IPS-NIHi11 (cell line): ENCODE measurements at regions not wholly inside any gene's neighbourhood (a gene's known extent, or its start where the extent isn't known, plus 50 kb on each side); places are given as distances from the start of the nearest gene placed in this dataset.
A peak's percentile ranks its signal among the peaks of the same experiment; 100 is the strongest.
"Not testable (repeated sequence)": the region's sequence is repeated elsewhere in the genome, so short reads cannot be mapped to it uniquely, and the experiment has no call there.

Source experiments
- DNase-seq: peaks from one replicate; pipeline ENCODE4 v3.0.0; 2012; ENCODE audit warnings: mixed read lengths, low spot score

GRCh38 chr13:61358599-61358998, 57.0 kb downstream of the PCDH20 start:
- no peak for DNase-seq

GRCh38 chr13:61350341-61350740, 65.3 kb downstream of the PCDH20 start:
- no peak for DNase-seq

DNA sequence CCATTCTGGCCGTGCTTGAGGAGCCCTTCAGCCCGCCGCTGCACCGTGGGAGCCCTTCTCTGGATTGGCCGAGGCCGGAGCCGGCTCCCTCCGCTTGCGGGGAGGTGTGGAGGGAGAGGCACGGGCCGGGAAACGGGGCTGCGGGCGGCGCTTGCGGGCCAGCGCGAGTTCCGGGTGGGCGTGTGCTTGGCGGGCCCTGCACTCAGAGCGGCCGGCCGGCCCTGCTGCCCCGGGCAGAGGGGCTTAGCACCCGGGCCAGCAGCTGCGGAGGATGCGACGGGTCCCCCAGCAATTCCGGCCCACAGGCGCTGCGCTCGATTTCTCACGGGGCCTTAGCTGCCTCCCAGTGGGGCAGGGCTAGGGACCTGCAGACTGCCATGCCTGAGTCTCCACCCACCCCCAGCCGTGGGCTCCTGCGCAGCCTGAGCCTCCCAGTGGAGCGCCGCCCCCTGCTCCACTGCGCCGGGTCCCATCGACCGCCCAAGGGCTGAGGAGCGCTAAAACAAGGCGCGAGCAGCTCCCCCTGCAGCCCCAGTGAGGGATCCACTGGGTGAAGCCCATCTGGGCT, 76.5 kb downstream of the PCDH20 start:
- DNase-seq, result no peak

DNA sequence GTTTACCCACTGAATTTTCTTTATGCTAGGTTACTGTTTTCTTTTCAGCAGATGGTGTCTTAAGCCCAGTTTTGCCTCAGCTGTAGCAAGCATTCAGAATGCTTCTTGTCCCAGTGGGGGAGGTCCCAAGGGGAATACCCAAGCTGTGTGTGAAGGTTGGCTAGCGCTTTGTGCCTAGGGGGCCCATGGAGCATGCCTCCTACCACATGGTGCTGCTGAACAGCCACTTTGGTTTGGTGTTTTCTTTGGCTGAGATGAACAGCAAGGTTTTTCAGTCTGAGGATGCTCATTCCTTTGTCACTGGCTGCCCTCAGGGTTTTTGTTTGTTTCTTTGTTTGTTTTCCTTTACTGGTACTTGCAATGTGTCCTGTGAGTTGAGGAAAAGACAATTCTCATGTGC, 99.0 kb downstream of the PCDH20 start:
- peak; percentile 8 for DNase-seq

DNA sequence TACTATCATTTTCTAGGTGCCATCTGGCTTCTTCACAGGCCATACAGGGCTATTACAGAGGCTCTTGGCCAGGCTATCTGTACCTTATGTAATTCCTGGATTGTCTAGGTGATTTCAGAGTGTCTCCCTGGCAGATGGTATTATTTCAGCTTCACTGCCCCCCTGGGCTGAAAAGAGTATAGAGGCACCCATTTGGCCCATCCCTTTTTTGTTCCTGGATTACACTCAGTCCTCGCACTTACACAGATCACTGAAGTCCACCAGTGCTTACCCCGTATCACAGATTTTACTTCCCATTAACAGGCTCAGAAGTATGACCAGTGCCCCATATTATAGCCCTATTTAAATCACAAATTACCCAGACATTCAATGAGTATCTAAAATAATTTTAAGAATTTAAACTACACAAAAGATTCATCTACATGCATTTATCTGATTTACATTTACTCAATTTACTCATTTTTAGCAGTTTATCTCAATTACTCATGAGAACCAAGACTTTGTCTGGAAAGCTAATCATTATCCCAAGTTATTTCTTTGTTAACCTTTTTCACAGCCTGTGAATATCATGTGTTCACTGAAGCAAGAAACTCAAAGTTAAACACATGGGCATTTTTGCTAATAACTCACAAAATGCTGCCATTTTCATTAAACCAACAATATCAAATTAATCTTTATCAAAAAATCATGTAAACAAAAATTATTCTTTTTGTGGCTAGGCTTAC, 121.0 kb downstream of the PCDH20 start:
- no peak for DNase-seq

DNA sequence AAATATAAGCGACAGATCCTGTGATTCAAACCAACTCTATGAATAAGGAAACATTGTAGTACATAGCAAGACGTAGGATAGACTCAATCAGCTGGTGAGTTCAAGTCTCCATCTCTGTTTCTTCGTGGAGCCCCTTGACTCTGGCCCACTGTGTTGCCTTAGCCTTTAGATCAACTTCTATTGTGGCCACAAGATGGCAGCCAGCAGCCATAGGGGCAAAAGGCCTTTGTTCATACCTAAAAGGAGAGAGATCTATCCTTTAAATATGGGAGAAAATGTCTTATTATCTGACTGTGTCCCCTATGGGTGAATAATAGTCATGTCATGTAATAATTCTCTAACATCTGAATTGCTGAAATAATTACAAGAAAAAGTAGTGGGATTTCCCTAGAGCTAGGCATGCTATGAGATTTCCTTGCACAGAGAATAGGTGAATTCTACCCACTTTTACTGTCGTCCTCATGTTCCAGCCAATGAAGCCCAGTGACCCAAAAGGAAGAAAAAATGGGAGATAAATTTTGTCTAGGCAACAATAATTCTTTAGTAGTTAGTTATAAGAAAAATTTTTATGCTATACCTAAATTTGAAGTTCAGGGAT, 129.4 kb downstream of the PCDH20 start:
- DNase-seq, result peak; percentile 35

- no peak for DNase-seq
Observed at GRCh38 chr13:61277586-61278276, 137.9 kb downstream of the PCDH20 start.

GRCh38 chr13:61277088-61277487, 138.6 kb downstream of the PCDH20 start:
- DNase-seq, result no peak

DNA sequence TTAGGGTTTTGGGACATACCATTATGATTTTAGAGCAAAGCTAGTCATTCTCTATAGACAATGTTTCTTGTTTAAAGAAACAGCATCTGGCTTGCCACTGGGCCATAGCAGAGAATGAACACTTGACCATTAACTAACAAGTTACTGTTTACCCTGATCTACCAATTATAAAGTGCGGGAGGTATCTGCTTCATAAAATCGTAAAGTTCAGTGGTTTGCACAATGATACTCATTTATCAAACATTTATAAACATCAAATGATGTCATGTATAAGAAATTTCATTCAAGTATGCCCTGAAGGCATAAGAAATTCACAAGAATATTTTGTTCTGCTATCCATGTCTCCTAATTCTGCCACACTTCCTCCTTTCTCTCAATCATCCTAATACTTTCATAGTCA, 139.2 kb downstream of the PCDH20 start:
- no peak for DNase-seq

DNA sequence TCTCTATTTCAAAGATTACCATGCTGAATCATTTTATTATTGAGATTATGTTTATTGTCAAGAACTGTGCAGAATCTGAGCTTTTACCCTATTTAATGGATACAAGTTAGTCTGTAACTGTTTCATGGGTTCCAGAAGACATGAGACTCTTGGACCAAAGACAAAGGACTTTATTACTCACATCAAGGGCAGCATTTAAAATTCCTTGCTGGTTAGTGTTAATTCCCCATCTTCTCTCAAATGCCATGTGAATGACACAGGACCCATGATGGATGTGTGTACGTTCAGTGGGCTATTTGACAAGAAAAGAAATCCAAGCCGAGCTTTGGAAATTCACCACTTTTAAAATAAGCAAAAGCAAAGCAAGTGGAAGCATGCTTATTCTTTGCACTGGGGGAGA, 139.9 kb downstream of the PCDH20 start:
- no peak for DNase-seq

- no peak for DNase-seq
Observed at GRCh38 chr13:61275251-61275650, 140.4 kb downstream of the PCDH20 start.

- DNase-seq, result not testable (repeated sequence)
Observed at GRCh38 chr13:61266896-61267295, 148.8 kb downstream of the PCDH20 start.

GRCh38 chr13:61261746-61262472, 153.7 kb downstream of the PCDH20 start:
- no peak for DNase-seq

GRCh38 chr13:61258185-61258584, 157.5 kb downstream of the PCDH20 start:
- no peak for DNase-seq

DNA sequence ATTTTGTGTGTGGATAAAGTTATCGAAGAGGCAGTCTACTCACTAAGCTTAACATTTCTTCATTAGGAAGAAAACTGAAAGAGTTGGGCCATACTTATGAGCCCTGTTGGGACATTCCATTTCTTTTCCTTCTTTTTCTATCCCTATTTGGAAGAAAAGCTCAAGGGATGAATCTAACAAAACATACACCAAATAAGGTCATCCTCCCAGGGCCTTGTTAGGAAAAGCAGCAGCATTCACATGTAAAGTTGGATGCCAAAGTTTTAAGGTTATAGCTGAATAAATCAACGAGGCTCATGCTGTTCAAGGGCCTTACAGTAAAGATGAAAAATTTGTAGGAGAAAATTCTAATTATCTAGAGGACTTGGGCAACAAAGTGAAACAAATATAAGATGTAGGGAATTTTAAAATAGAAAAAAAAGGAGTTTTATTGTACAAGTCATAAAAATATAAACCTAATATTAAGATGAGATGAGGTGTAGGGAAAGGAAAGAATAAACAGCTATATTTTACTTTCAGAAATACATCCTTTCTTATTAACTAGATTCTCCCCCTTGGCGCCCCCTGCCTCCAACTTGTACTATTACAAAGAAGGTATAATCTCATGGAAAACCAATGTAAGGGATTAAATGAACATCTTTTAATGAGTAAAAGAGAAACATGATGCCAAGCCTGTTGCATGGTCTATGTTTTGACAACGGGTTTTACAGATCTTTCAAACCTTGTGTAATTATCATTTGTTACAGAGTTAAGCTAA, 160.4 kb downstream of the PCDH20 start:
- DNase-seq, result peak; percentile 38

- no peak for DNase-seq
Observed at GRCh38 chr13:61253105-61253877, 162.4 kb downstream of the PCDH20 start.

- DNase-seq, result no peak
Observed at GRCh38 chr13:61252213-61252612, 163.4 kb downstream of the PCDH20 start.

DNA sequence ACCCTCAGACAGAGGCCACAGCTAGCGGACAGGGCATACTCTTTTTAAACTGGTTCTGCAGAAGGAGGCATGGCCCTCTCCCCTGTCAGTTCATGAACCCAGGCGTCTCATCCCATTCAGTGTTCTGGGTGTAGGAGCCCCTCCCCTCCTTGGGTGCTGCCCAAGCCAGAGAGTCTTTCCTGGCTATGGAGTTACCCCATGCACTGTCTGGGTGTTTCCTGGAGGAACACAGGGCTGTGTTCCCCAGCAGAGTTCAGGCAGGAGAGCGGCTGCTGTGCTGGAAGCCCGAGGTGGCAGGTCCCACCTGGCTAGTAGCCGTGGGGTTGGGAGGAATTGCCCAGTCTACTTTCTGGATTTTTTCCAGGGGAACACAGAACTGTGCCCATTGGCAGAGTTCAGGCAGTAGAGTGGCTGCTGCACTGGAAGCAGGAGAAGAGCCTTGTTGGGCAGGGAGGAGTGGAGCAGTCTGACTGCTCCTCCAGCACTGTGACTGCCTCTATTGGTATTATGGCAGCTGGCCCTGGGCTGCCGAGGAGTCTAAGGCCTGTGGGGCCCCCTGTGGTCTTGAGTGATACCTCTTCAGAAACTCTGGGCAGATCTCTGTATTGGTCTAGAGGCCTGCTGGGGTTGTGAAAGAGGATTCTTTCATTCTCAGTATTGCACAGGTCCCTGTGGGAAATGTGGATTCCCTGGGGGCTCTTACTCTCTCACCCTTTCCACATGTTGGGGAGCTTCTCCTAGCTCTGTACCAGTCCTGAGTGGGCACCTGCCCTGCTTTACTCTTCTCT, 168.3 kb downstream of the PCDH20 start:
- peak; percentile 17 for DNase-seq

- DNase-seq, result no peak
Observed at GRCh38 chr13:61246351-61246750, 169.3 kb downstream of the PCDH20 start.

DNA sequence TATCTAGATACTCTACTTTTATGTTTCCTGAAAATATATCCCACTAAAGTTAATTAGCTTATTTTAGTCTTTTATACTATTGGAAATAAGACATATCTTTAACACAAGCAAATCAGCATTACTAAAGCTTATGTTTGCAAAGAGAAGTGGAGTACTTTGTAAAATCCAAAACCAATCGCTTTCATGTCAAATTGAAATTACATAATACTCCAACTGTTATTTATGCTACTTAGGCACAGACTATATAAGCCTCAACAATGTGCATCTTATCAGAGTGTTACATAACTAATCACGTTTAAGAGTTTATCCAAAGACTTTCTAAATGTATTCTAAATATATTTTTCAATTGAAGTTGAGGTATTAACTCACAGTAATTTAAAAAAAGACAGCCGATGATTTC, 200.0 kb downstream of the PCDH20 start:
- no peak for DNase-seq
